Astrocyte (in vitro differentiated cells and primary cell): ENCODE measurements at regions not wholly inside any gene's neighbourhood (a gene's known extent, or its start where the extent isn't known, plus 50 kb on each side); places are given as distances from the start of the nearest gene placed in this dataset.

ENCODE experiments used
- CTCF ChIP-seq: IDR thresholded peaks from 2 replicates; pipeline ENCODE4 v1.5.1; 2011; ENCODE audit warnings: low read depth, mild to moderate bottlenecking, inconsistent platforms, low read length, moderate library complexity; ENCODE audit not compliant: insufficient read depth
- EZH2 ChIP-seq: IDR thresholded peaks from 2 replicates; pipeline ENCODE4 v1.6.1; 2012; ENCODE audit warnings: mild to moderate bottlenecking, low read length, inconsistent platforms; ENCODE audit not compliant: insufficient read depth

GRCh38 chr6:168238159-168238909, 81.2 kb downstream of the DACT2 start:
- no peak for TF ChIP-seq CTCF
- TF ChIP-seq EZH2, result no peak
